ENCODE measurements at regions not wholly inside any gene's neighbourhood (a gene's known extent, or its start where the extent isn't known, plus 50 kb on each side); places are given as distances from the start of the nearest gene placed in this dataset.
"Not testable (repeated sequence)": the region's sequence is repeated elsewhere in the genome, so short reads cannot be mapped to it uniquely, and the experiment has no call there.

DNA sequence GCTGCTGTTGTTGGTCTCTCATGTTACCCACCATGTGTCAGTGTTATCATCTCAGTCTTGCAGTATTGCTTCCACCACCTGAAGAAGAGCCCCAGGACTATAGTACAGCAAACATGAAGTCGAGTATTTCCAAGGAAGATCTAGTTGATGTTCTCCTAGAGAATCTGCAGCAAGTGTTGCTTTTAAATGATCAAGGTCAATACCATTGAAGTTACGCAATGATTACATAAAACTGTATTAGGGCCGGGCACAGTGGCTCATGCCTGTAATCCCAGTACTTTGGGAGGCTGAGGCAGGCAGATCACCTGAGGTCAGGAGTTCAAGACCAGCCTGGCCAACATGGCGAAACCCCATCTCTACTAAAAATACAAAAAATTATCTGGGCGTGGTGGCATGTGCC is 173.9 kb downstream of the TJP1 start:
- intact Hi-C loops (cut with micrococcal nuclease); H3K4me1 Mint-ChIP-seq (ENCODE audit: low read depth); H3K36me3 Mint-ChIP-seq (ENCODE audit: low read depth); H3K4me3 Mint-ChIP-seq; H3K27me3 Mint-ChIP-seq (ENCODE audit: insufficient read depth); H3K27ac Mint-ChIP-seq; DNase-seq (ENCODE audit: low spot score): not testable (repeated sequence)
- peaks cover 28% of the 10 kb centered on the region for H3K9me3 Mint-ChIP-seq

GRCh38 chr15:29645841-29646240 is 176.4 kb downstream of the TJP1 start:
- intact Hi-C loops (cut with micrococcal nuclease) = no loop called here
- no peaks in the 10 kb centered on the region for H3K36me3 Mint-ChIP-seq (ENCODE audit: low read depth)
- H3K27ac Mint-ChIP-seq = no peak overlapping the region
- H3K4me3 Mint-ChIP-seq = no peak overlapping the region
- H3K27me3 Mint-ChIP-seq (ENCODE audit: insufficient read depth) = no peaks in the 10 kb centered on the region
- no peaks in the 10 kb centered on the region for H3K4me1 Mint-ChIP-seq (ENCODE audit: low read depth)
- H3K9me3 Mint-ChIP-seq = peaks cover 23% of the 10 kb centered on the region
- no peak for DNase-seq (ENCODE audit: low spot score)

DNA sequence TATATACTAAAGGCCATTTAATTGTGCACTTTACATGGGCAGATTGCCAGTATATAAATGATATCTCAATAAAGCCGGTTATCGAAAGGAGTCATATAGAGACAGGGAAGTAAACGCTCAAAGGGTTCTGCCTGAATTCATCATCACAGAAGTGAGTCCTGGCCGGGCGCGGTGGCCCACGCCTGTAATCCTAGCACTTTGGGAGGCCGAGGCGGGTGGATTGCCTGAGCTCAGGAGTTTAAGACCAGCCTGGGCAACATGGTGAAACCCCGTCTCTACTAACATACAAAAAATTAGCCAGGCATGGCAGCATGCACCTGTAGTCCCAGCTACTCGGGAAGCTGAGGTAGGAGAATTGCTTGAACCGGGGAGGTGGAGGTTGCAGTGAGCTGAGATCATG is 177.9 kb downstream of the TJP1 start:
- H3K4me3 Mint-ChIP-seq; H3K27me3 Mint-ChIP-seq (ENCODE audit: insufficient read depth); DNase-seq (ENCODE audit: low spot score); intact Hi-C loops (cut with micrococcal nuclease); H3K4me1 Mint-ChIP-seq (ENCODE audit: low read depth); H3K36me3 Mint-ChIP-seq (ENCODE audit: low read depth); H3K27ac Mint-ChIP-seq: not testable (repeated sequence)
- peaks cover 23% of the 10 kb centered on the region for H3K9me3 Mint-ChIP-seq

- Mint-ChIP-seq H3K27ac (no peak overlapping the region), H3K9me3 (no peaks in the 10 kb centered on the region), H3K4me1 (ENCODE audit: low read depth) (no peaks in the 10 kb centered on the region), H3K4me3 (no peak overlapping the region), H3K36me3 (ENCODE audit: low read depth) (no peaks in the 10 kb centered on the region), H3K27me3 (ENCODE audit: insufficient read depth) (no peaks in the 10 kb centered on the region)
- DNase-seq (ENCODE audit: low spot score) = no peak
- intact Hi-C loops (cut with micrococcal nuclease) = no loop called here
Measured at GRCh38 chr15:29638781-29639180, 183.5 kb downstream of the TJP1 start.

DNA sequence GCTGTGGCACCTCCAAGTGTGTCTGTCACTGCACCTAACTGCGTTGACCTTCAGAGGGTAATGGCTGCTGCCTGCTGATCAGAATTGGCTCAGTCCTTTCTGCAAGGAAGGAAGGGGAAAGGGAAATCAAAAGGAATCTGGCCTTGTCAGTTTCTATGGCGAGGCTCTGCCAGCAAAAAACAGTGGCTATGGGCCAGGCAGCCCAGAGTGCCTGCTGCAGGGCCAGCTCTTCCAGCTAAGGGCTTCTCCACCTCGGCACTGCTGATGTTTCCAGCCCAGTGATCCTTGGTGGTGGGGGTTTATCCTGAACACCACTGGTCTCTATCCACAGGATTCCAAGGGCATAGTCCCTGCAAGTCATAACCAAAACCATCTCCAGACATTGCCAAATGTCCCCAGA is 184.3 kb downstream of the TJP1 start:
- no peaks in the 10 kb centered on the region for H3K9me3 Mint-ChIP-seq
- no peak for DNase-seq (ENCODE audit: low spot score)
- no peaks in the 10 kb centered on the region for H3K36me3 Mint-ChIP-seq (ENCODE audit: low read depth)
- no peak overlapping the region for H3K27ac Mint-ChIP-seq
- intact Hi-C loops (cut with micrococcal nuclease) = no loop called here
- H3K4me3 Mint-ChIP-seq = no peak overlapping the region
- no peaks in the 10 kb centered on the region for H3K27me3 Mint-ChIP-seq (ENCODE audit: insufficient read depth)
- no peaks in the 10 kb centered on the region for H3K4me1 Mint-ChIP-seq (ENCODE audit: low read depth)

- H3K27ac Mint-ChIP-seq = no peak overlapping the region
- H3K27me3 Mint-ChIP-seq (ENCODE audit: insufficient read depth) = no peaks in the 10 kb centered on the region
- no peaks in the 10 kb centered on the region for H3K4me1 Mint-ChIP-seq (ENCODE audit: low read depth)
- no peaks in the 10 kb centered on the region for H3K36me3 Mint-ChIP-seq (ENCODE audit: low read depth)
- H3K9me3 Mint-ChIP-seq = no peaks in the 10 kb centered on the region
- no peak overlapping the region for H3K4me3 Mint-ChIP-seq
- intact Hi-C loops (cut with micrococcal nuclease) = no loop called here
- DNase-seq (ENCODE audit: low spot score) = no peak
Measured at GRCh38 chr15:29637555-29637954, 184.7 kb downstream of the TJP1 start.

DNA sequence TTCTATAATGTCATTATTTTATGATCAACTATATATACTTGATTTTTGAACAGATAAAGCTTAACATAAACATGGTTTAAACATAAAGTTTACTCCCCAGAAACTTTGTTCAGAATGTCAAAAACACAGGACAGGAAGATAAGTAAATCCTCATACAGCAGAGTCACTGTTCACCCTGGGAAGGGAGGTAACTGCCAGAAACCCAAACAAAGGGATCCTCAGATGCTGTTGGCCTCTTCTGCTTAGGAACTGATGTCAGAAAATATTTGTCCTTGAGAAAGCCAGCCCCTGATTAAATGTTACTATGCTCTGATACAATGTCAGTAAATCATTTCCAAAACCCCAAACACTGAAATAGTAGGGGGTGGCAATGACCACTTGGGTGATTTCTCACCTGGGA is 185.3 kb downstream of the TJP1 start:
- Mint-ChIP-seq H3K36me3 (ENCODE audit: low read depth) (no peaks in the 10 kb centered on the region), H3K4me3 (no peak overlapping the region), H3K9me3 (no peaks in the 10 kb centered on the region), H3K4me1 (ENCODE audit: low read depth) (no peaks in the 10 kb centered on the region), H3K27me3 (ENCODE audit: insufficient read depth) (no peaks in the 10 kb centered on the region), H3K27ac (no peak overlapping the region)
- intact Hi-C loops (cut with micrococcal nuclease) = no loop called here
- no peak for DNase-seq (ENCODE audit: low spot score)

- no peaks in the 10 kb centered on the region for H3K27me3 Mint-ChIP-seq (ENCODE audit: insufficient read depth)
- DNase-seq (ENCODE audit: low spot score) = no peak
- H3K27ac Mint-ChIP-seq = no peak overlapping the region
- no peaks in the 10 kb centered on the region for H3K4me1 Mint-ChIP-seq (ENCODE audit: low read depth)
- H3K4me3 Mint-ChIP-seq = no peak overlapping the region
- no peaks in the 10 kb centered on the region for H3K36me3 Mint-ChIP-seq (ENCODE audit: low read depth)
- no peaks in the 10 kb centered on the region for H3K9me3 Mint-ChIP-seq
- intact Hi-C loops (cut with micrococcal nuclease) = no loop called here
Measured at GRCh38 chr15:29636140-29636539, 186.1 kb downstream of the TJP1 start.

DNA sequence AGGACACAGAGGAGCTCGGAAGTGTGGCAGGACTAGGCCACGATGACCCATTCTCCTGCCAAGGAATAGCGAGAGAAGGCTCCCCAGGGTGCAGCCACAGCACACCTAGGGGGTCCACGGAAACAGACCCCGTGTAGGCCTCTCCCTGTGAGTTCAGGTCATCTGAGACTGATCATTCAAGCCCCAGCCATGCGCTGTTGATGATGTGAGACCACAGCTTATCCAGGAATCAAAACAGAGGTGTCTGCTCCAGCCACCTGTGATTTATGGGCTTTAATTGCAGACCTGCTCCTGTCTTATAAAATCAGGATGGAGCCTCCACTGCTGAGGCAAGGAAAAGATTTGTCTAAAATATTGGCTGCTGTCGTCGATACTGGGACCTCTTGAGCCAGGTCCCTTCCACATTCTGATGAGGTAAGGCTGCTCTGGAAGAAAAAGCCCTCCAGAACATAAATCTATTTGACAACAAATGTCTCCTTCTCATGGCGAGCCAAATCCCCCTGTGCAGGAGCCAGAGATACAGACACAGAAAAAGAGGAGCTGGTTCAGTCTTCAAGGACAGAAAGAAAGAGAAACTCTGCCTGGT is 186.7 kb downstream of the TJP1 start:
- H3K9me3 Mint-ChIP-seq = no peaks in the 10 kb centered on the region
- H3K4me1 Mint-ChIP-seq (ENCODE audit: low read depth) = no peaks in the 10 kb centered on the region
- H3K27ac Mint-ChIP-seq = no peak overlapping the region
- H3K27me3 Mint-ChIP-seq (ENCODE audit: insufficient read depth) = no peaks in the 10 kb centered on the region
- no peak overlapping the region for H3K4me3 Mint-ChIP-seq
- DNase-seq (ENCODE audit: low spot score) = no peak
- no peaks in the 10 kb centered on the region for H3K36me3 Mint-ChIP-seq (ENCODE audit: low read depth)
- intact Hi-C loops (cut with micrococcal nuclease) = no loop called here

DNA sequence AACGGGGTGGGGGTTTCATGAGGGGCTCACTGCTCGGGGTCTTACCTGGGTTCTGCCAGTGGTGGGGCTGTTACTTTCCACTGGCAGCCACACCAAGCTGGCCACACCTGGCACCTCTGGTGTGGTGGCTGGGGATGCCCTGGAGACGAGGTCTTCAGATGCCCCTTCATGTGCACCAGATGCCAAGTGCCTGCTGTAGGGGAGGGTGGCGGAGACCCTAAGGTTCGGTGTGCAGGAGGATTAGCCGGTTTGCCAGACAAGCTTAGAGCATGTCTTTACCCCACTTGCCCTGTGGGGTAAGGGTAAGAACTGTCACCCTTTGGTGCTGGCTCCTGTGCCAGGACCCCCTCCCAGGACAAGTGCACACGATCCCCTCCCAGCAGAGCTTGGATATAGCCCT is 188.3 kb downstream of the TJP1 start:
- Mint-ChIP-seq H3K4me1 (ENCODE audit: low read depth) (no peaks in the 10 kb centered on the region), H3K36me3 (ENCODE audit: low read depth) (no peaks in the 10 kb centered on the region), H3K9me3 (no peaks in the 10 kb centered on the region), H3K27ac (no peak overlapping the region), H3K27me3 (ENCODE audit: insufficient read depth) (no peaks in the 10 kb centered on the region), H3K4me3 (no peak overlapping the region)
- intact Hi-C loops (cut with micrococcal nuclease) = no loop called here
- no peak for DNase-seq (ENCODE audit: low spot score)

DNA sequence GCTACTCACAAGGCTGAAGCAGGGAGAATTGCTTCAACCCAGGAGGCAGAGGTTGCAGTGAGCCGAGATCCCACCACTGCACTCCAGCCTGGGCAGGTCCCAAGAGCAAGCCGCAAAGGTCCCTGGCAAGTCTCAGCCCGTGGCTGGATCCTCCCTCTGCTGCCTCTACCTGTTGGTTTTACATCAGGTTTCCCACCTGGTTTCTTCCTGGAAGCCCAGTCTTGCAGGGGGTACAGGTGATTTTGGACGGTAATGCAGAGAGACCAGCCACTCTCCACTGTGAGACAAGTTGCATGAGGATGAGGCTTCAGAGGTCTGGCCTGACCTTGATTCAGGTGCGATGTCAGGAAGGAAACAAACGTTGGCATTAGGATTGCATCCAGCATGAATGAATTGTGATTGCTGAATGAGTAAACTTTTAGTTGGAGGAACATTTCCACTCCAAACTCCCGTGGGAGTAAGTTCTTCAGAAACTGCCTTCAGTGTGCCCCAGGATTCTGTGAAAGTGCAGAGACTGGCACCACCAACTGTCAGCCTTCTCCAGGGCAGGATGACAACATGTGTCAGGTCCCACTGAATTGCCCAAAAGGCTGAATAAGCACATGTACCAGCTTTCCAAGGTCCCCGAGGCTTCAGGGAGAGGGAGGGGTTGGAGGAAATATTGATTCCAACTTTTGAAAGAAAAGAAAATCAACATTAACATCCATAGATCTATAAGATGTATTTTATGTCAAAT is 189.4 kb downstream of the TJP1 start:
- intact Hi-C loops (cut with micrococcal nuclease) = no loop called here
- Mint-ChIP-seq H3K9me3 (no peaks in the 10 kb centered on the region), H3K27ac (no peak overlapping the region), H3K36me3 (ENCODE audit: low read depth) (no peaks in the 10 kb centered on the region), H3K4me1 (ENCODE audit: low read depth) (no peaks in the 10 kb centered on the region), H3K4me3 (no peak overlapping the region), H3K27me3 (ENCODE audit: insufficient read depth) (no peaks in the 10 kb centered on the region)
- DNase-seq (ENCODE audit: low spot score) = no peak

- DNase-seq (ENCODE audit: low spot score) = no peak
- H3K27ac Mint-ChIP-seq = no peak overlapping the region
- no peaks in the 10 kb centered on the region for H3K36me3 Mint-ChIP-seq (ENCODE audit: low read depth)
- no peak overlapping the region for H3K4me3 Mint-ChIP-seq
- no peaks in the 10 kb centered on the region for H3K9me3 Mint-ChIP-seq
- intact Hi-C loops (cut with micrococcal nuclease) = no loop called here
- H3K27me3 Mint-ChIP-seq (ENCODE audit: insufficient read depth) = no peaks in the 10 kb centered on the region
- no peaks in the 10 kb centered on the region for H3K4me1 Mint-ChIP-seq (ENCODE audit: low read depth)
Measured at GRCh38 chr15:29631076-29632070, 190.9 kb downstream of the TJP1 start.

- intact Hi-C loops (cut with micrococcal nuclease) = no loop called here
- no peaks in the 10 kb centered on the region for H3K4me1 Mint-ChIP-seq (ENCODE audit: low read depth)
- no peak for DNase-seq (ENCODE audit: low spot score)
- no peak overlapping the region for H3K27ac Mint-ChIP-seq
- H3K27me3 Mint-ChIP-seq (ENCODE audit: insufficient read depth) = no peaks in the 10 kb centered on the region
- no peaks in the 10 kb centered on the region for H3K9me3 Mint-ChIP-seq
- no peaks in the 10 kb centered on the region for H3K36me3 Mint-ChIP-seq (ENCODE audit: low read depth)
- H3K4me3 Mint-ChIP-seq = no peak overlapping the region
Measured at GRCh38 chr15:29624271-29624670, 198.0 kb downstream of the TJP1 start.
